GM18499 (cell line): ENCODE measurements at regions not wholly inside any gene's neighbourhood (a gene's known extent, or its start where the extent isn't known, plus 50 kb on each side); places are given as distances from the start of the nearest gene placed in this dataset.

Experiments used
- ATAC-seq: cut with Tn5 transposase; IDR thresholded peaks from one replicate; pipeline ENCODE4 v1.9.1; 2021; ENCODE audit warnings: moderate number of reproducible peaks; ENCODE audit not compliant: insufficient read depth, unreplicated experiment

DNA sequence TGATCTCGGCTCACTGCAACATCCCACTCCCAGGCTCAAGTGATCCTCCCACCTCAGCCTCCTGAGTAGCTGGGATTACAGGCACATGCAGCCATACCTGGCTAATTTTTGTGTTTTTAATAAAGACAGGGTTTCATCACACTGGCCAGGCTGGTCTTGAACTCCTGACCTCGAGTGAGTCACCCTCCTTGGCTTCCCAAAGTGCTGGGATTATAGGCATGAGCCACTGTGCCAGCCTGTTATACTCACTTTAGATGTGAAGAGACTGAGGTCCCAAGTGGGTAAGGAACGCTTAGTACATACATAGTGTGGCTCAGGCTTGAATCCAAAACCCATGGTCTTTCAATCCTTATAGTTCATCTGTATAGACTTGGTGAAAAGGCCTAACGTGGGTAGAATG, 63.7 kb upstream of the EPS8L3 start:
- no peak for ATAC-seq

- ATAC-seq: no peak
Measured at GRCh38 chr1:109826930-109827349, 63.2 kb upstream of the EPS8L3 start.

GRCh38 chr1:109826446-109826845, 62.7 kb upstream of the EPS8L3 start:
- no peak for ATAC-seq

DNA sequence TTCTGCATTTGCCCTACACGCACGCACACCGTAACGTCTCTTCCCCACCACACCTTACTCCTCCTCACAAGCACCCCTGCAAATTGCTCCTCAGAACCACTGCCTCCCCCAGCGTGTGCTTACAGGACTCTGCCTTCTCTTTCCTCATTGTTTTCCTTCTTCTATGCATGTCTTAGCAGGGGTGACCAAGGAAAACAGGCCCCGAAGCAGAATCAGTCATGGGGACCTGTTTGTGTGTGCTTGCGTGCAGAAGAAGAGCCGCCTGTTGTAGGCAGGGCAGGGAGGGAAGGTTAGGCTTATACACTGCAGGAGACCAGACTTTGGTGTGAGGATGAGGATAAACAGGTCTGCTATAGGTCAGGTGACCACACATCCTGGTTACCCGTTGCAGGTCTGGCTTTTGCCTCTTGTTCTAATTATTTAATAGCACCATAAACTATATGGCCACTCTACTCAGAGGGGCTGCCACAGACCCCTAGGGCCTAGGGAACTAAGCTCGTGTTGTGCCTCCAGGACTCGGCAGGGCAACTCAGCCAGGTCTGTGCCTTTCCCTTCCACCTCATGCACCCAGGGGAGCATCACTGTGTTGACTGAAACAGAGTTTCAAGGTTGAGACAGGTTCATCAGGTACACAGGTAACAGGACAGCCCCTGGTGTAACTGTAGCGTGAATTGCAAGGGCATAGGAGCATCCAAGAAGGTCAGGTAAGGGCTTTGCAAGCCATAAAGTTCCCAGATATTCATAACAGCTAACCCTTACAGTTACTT, 60.8 kb upstream of the EPS8L3 start:
- ATAC-seq: no peak

- no peak for ATAC-seq
Measured at GRCh38 chr1:109823543-109824348, 60.0 kb upstream of the EPS8L3 start.

DNA sequence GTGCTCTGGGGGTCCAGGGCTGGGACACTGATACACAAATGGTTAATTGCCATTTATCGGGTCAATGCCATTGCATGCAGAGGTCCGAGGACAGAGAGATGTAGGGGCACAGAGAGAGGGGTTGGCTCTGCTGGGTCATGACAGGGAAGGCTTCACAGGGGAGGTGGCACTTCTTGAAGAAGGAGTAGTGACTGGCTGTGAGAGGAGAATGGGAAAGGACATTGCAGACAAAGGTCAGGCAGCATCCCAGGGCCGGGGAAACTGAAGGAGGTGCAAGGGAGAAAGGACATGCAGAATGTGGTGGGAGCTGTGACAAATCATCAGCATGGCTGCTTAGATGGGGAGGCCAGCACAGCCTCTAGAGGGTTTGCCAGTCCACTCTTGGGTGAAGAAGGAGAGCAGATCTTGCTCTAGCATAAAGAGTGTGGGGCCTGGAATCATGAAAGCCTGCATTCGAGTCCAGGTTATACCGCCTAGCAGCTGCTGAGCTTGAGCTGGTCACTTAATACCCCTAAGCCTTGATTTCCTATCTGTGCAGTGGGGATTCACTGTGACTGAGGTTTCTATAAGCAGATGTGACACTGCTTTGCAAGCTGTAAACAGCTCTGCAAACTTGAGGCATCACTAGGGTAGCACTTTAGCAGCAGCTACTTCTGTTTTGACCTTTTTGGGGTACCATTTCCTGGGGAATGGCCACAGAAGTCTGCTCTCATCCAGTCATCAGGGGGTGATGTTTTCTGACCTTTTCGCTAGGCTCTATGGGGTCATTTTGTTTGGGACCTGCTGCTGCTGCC, 59.2 kb upstream of the EPS8L3 start:
- no peak for ATAC-seq

DNA sequence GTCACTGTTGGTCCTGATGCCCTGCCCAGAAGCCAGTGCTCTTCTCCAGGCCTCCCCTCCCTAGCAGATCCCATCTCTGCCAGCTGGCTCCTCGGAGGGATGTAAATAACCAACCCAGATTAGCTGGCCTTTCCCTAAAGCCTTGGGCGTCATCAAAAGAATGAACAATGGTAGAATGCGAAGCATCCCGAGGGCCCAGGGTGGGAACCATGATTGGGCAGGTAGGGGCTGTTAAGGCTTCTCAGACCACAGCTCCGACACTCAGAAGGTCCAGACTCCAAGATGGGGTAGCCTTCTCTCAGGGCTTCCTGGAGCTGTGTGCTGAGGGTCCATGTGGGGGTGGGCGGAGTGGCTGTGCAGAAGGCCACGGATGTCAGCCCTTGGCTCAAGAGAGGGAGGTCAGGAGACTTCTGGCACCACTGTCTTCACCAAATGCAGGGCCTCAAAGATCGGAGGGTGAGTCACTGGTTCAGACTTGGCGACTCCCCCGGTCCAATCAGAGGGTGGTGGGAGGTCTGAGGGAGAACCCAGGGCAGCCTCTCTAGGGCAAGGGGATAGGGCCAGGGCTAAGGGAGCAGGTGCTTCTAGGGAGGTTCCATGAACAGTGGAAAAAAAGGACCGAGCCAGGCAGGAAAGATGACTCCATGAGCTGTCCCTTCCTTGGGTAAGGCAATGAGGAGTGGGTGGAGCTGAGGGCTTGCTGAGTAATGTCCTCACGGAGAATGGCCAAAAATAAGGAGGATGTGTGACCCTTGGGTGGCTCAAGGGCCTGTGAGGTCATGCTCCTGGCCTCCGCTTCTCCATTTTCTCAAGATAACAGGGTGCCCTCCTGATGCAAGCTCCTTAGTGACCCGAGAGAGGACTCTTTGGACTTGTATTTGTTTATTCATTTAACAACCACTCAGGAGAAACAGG, 58.4 kb upstream of the EPS8L3 start:
- no peak for ATAC-seq

- no peak for ATAC-seq
Measured at GRCh38 chr1:109821221-109821669, 57.5 kb upstream of the EPS8L3 start.

DNA sequence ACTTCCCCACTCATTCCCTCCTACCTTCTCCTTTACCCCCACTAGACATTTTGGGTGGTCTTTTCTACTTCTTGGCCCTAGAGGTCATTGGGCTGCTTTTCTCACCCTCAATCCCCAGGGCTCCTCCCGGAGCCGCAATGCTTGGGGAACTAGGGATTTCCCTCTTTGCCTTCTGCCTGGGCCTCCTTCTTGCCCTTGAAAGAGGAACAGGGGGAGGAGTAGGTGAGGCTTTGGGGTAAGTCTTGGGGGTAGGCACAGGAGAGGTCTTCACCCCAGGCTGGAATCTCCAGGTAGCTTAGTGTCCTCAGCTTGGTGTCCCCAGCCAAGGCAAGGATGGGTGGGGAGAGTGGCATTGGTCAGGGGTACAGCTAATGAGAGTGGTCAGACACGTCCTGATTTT, 56.2 kb upstream of the EPS8L3 start:
- no peak for ATAC-seq

GRCh38 chr1:109818988-109819764, 55.5 kb upstream of the EPS8L3 start:
- no peak for ATAC-seq

DNA sequence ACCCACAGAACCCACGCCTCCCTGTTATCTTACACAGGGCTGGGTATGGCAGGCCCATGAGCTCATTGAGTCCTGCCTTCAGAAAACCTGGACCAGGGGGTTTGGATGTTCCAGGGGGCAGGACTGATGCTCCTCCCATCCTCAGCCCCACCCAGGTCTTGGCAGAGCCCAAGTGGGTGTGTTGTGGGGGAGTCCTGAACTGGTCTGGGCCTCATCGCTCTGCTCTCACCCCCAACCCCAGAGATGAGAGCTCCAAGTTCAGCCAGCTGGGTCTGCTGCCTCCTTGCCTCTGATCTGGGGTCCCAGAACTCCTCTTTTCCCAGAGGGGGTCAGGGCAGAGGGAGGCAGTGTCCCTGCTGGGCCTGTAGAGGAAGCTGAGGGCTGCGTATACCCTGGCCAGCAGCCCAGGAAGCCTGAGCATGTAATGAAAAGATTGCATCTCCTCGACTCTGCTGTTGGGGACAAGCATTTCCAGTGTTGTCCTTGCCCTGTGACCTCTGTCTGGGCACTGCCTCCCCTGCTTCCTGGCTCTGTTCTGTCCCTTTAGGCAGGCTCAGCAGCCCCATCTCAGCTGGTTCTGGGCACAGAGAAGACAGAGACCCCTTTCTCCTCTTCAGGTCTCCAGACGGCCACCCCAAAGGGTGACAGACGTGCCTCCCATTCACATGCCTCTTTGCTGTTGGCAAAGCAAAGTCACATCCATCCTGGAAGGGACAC, 54.7 kb upstream of the EPS8L3 start:
- ATAC-seq: no peak

DNA sequence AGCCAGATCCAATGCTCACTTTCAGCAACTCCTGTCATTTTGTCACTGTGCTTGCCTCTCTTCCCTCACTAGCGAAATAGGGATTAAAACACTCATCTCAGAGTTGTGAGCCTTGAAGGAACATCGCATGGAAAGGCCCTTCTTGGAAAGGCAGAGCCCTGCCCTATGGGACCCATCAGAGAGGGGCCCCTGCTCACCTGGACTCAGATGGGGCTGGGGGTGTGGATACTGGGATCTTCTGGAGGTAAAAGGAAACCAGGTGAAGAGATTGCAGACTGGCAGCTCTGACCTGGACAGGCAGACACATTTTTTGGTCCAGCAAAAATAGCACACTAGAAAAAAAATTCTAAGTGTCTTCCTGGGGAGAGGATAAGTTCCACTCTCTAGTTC, 54.2 kb upstream of the EPS8L3 start:
- ATAC-seq: no peak

DNA sequence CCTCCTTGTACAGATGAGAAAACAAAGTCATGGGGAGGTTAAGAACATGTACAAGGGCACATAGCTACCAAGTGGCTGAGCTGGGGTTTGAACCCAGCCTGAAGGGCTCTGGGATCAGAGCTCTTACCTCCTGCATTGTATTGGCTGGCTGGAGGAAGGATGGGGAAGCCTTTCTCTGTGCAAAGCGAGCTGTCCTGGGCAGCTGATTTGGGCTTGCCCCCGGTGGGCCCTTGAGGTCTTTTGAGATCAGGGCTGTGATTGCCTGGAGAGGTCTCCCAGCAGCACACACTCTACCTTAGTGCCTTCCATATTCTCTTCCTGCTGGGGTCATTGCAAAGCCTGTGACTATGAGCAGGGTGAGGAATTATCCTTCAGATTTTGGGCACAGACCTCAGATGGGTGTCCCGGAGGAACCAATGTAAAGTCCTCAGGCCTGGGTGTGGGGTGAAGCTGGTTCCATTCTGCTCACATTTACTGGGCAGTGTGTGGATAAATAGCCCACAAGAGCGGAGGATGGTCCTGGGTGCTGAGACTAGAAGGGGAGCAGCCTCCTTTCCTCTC, 53.3 kb upstream of the EPS8L3 start:
- no peak for ATAC-seq

DNA sequence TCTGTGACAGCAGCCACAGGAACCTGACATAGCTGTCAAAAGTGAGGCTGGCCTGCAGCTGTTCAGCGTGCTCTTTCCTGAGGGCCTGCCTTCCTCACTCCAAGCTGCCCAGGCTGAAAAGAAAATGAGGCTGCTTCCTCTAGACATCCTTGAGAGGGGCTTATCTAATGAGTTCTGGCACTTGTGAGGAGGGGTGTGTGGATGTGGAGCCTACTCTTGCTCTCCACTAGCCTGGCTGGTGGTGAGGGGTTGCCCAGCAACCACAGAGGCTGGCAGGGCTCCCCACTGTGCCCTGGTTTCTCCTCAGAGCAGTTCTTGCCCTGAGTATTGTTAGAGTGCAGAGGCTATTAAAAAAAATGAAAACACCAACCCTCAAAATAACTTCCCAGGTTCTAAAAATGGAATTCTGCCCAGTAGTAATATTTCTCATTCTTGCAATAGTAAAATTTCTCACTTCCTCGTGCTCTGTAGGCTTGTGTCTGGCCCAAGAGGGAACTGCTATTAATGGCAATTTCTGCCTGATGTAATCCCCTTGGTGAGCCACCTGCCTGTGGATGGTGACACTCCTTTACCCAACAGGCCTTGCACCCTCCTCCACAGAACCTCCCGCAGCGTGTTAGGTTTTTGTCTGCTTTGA, 52.6 kb upstream of the EPS8L3 start:
- peak; percentile 78 for ATAC-seq

DNA sequence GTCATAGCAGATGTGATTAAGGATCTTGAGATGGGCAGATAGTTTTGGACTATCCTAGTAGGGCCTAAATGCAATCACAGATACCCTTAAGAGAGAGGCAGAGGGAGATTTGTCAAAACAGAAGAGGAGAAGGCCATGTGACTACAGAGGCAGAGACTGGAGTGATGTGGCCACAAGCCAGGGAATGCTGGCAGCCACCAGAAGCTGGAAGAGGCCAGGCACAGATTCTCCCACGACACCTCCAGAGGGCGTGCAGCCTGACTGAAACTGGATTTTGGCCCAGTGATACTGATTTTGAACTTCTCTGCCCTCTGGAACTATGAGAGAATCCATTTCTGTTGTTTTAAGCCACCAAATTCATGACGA, 52.1 kb upstream of the EPS8L3 start:
- ATAC-seq: no peak

- ATAC-seq: no peak
Measured at GRCh38 chr1:109814993-109815786, 51.5 kb upstream of the EPS8L3 start.

- ATAC-seq: no peak
Measured at GRCh38 chr1:109814223-109814622, 50.5 kb upstream of the EPS8L3 start.
